Neural cell (in vitro differentiated cells): ENCODE measurements at regions not wholly inside any gene's neighbourhood (a gene's known extent, or its start where the extent isn't known, plus 50 kb on each side); places are given as distances from the start of the nearest gene placed in this dataset.

Source experiments
- H2AFZ ChIP-seq: fragments of 200-600, 300-800 bp; sonication (generic), shearing (Covaris generic); 2 replicates; pipeline ENCODE4 v1.6.0; 2014; ENCODE audit warnings: low read depth, mild to moderate bottlenecking, antibody characterized with exemption, low read length, moderate library complexity
- H3F3A ChIP-seq: fragments of 200-600 bp; shearing (Covaris generic); 2 replicates; pipeline ENCODE4 v1.6.1; 2016; ENCODE audit warnings: mild to moderate bottlenecking, moderate library complexity, mixed read lengths, antibody characterized with exemption, low read length; ENCODE audit not compliant: insufficient read depth, poor library complexity, severe bottlenecking
- H3K27ac ChIP-seq: fragments of 200-600, 300-800 bp; sonication (generic), shearing (Covaris generic); 2 replicates; pipeline ENCODE4 v1.5.1; 2014; ENCODE audit warnings: mild to moderate bottlenecking, low read length, moderate library complexity
- H3K27me3 ChIP-seq: fragments of 300-800, 200-600 bp; sonication (generic), shearing (Covaris generic); 2 replicates; pipeline ENCODE4 v1.6.0; 2014; ENCODE audit warnings: mild to moderate bottlenecking, low read depth, low read length, moderate library complexity; ENCODE audit not compliant: insufficient read depth
- H3K36me3 ChIP-seq: fragments of 300-800, 200-600 bp; sonication (generic), shearing (Covaris generic); 2 replicates; pipeline ENCODE4 v1.5.1; 2014; ENCODE audit warnings: mild to moderate bottlenecking, antibody characterized with exemption, low read length, moderate library complexity; ENCODE audit not compliant: insufficient read depth
- H3K4me2 ChIP-seq: fragments of 300-800, 200-600 bp; sonication (generic), shearing (Covaris generic); 2 replicates; pipeline ENCODE4 v1.6.0; 2014; ENCODE audit warnings: mild to moderate bottlenecking, low read length
- H3K4me3 ChIP-seq: fragments of 300-800, 200-600 bp; sonication (generic), shearing (Covaris generic); 2 replicates; pipeline ENCODE4 v1.5.1; 2014; ENCODE audit warnings: mild to moderate bottlenecking, low read length, moderate library complexity
- H3K79me2 ChIP-seq: fragments of 200-600 bp; shearing (Covaris generic); replicated peaks from 2 replicates; pipeline ENCODE4 v1.6.0; 2014; ENCODE audit warnings: mild to moderate bottlenecking, low read length, moderate library complexity; ENCODE audit not compliant: insufficient read depth
- H3K9ac ChIP-seq: fragments of 300-800, 200-600 bp; sonication (generic), shearing (Covaris generic); 2 replicates; pipeline ENCODE4 v1.6.1; 2016; ENCODE audit warnings: mild to moderate bottlenecking, low read length, mixed read lengths
- H3K9me2 ChIP-seq: fragments of 200-600 bp; shearing (Covaris generic); 2 replicates; pipeline ENCODE4 v1.6.1; 2016; ENCODE audit warnings: mild to moderate bottlenecking, low read length, mixed read lengths; ENCODE audit not compliant: insufficient read depth
- H3K9me3 ChIP-seq: fragments of 200-600, 300-800 bp; sonication (generic), shearing (Covaris generic); 2 replicates; pipeline ENCODE4 v1.6.1; 2016; ENCODE audit warnings: mild to moderate bottlenecking, mixed run types, low read length, moderate library complexity, mixed read lengths
- H4K20me1 ChIP-seq: fragments of 200-600 bp; shearing (Covaris generic); 2 replicates; pipeline ENCODE4 v1.6.1; 2016; ENCODE audit warnings: mild to moderate bottlenecking, mixed run types; ENCODE audit not compliant: insufficient read depth
- RAD21 ChIP-seq: fragments of 450-650 bp; conservative IDR thresholded peaks from 2 replicates; pipeline ENCODE4 v1.6.1; 2014; ENCODE audit warnings: antibody characterized with exemption, mild to moderate bottlenecking, moderate library complexity
- SMC3 ChIP-seq: fragments of 450-650 bp; conservative IDR thresholded peaks from 2 replicates; pipeline ENCODE4 v1.6.1; 2014; ENCODE audit warnings: antibody characterized with exemption, mild to moderate bottlenecking, moderate library complexity; ENCODE audit not compliant: poor library complexity
- TF ChIP-seq, protein P1 (sequence below): fragments of 450-650 bp; IDR thresholded peaks from 2 replicates; pipeline ENCODE4 v1.5.1; 2014; ENCODE audit warnings: antibody characterized with exemption, mild to moderate bottlenecking, moderate library complexity; ENCODE audit not compliant: poor library complexity, severe bottlenecking

DNA sequence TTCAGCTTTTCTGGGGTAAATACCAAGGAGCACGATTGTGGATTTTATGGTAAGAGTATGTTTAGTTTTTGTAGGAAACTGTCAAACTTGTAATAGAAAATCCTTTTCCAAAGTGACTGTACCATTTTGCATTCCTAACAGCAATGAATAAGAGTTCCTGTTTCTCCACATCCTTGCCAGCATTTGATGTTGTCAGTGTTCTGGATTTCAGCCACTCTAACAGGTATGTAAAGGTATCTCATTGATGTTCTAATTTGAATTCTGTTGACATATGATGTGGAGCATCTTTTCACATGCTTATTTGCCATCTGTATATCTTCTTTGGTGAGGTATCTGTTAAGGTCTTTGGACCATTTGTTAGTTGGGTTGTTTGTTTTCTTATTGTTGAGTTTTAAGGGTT is 50.3 kb upstream of the RGS2 start:
- Histone ChIP-seq H3F3A (no peaks in the 10 kb centered on the region), H3K79me2 (no peaks in the 10 kb centered on the region), H3K9ac (no peak overlapping the region), H3K36me3 (no peaks in the 10 kb centered on the region), H2AFZ (no peak overlapping the region), H3K4me3 (no peak overlapping the region), H3K9me3 (no peaks in the 10 kb centered on the region), H3K4me2 (no peak overlapping the region), H3K27me3 (no peaks in the 10 kb centered on the region), H3K27ac (no peak overlapping the region), H4K20me1 (no peaks in the 10 kb centered on the region), H3K9me2 (no peaks in the 10 kb centered on the region)
- TF ChIP-seq, protein P1, sequence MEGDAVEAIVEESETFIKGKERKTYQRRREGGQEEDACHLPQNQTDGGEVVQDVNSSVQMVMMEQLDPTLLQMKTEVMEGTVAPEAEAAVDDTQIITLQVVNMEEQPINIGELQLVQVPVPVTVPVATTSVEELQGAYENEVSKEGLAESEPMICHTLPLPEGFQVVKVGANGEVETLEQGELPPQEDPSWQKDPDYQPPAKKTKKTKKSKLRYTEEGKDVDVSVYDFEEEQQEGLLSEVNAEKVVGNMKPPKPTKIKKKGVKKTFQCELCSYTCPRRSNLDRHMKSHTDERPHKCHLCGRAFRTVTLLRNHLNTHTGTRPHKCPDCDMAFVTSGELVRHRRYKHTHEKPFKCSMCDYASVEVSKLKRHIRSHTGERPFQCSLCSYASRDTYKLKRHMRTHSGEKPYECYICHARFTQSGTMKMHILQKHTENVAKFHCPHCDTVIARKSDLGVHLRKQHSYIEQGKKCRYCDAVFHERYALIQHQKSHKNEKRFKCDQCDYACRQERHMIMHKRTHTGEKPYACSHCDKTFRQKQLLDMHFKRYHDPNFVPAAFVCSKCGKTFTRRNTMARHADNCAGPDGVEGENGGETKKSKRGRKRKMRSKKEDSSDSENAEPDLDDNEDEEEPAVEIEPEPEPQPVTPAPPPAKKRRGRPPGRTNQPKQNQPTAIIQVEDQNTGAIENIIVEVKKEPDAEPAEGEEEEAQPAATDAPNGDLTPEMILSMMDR: no peak
- TF ChIP-seq SMC3: no peak
- no peak for TF ChIP-seq RAD21
